ENCODE measurements at regions not wholly inside any gene's neighbourhood (a gene's known extent, or its start where the extent isn't known, plus 50 kb on each side); places are given as distances from the start of the nearest gene placed in this dataset.

DNA sequence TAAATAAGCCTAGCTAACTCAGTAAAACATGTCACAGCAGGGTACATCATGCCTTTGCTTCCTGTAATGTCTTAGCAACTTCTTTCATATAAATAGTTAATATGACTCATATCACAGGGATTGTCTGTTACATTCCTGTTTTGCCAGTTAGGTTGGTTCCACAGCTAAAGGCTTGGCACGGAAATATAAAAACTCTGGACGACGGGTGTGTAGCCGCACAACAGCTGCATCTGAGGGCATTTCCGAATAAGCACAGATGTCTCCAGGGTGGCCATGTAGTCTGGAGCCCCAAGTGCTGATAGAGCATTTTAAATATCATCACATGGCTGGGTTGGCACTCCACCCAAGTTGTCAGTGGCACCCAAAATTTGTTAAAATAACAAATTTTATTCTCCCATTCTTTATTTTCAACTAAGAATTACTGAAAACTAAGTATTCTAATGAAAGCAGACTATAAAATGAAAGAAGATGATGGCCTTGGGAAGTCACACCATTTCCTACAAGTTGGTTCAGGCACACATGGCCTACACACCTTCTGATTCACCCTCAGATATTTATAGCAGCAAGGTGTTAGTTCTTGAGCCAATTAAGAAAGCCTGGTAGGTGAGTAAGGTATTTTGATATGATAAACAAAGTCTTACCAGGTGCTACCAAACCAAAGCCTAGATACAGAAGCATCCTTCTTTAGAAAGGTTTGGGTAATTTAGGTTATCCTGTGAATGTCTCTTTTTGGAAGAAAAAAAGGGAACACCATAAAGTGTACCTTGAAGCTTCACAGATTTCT lies 61.8 kb upstream of the STK17B start:
- TF ChIP-seq EP300 (IDR thresholded peaks at IDR 0.05) (no peak), POLR2A (IDR thresholded peaks at IDR 0.05) (no peak)
- TF ChIP-seq, protein P1, sequence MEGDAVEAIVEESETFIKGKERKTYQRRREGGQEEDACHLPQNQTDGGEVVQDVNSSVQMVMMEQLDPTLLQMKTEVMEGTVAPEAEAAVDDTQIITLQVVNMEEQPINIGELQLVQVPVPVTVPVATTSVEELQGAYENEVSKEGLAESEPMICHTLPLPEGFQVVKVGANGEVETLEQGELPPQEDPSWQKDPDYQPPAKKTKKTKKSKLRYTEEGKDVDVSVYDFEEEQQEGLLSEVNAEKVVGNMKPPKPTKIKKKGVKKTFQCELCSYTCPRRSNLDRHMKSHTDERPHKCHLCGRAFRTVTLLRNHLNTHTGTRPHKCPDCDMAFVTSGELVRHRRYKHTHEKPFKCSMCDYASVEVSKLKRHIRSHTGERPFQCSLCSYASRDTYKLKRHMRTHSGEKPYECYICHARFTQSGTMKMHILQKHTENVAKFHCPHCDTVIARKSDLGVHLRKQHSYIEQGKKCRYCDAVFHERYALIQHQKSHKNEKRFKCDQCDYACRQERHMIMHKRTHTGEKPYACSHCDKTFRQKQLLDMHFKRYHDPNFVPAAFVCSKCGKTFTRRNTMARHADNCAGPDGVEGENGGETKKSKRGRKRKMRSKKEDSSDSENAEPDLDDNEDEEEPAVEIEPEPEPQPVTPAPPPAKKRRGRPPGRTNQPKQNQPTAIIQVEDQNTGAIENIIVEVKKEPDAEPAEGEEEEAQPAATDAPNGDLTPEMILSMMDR (IDR thresholded peaks at IDR 0.05): no peak

All from ovary (tissue), 3 donors.